Fibroblast of lung (primary cell): ENCODE measurements at regions not wholly inside any gene's neighbourhood (a gene's known extent, or its start where the extent isn't known, plus 50 kb on each side); places are given as distances from the start of the nearest gene placed in this dataset.

Experiments used
- DNase-seq, 2 donors: peaks; one replicate each; pipeline versions ENCODE4 v3.0.0 to v3.0.0-alpha.2; 2010; ENCODE audit warnings: low read depth in 2 of 2
- H2AFZ ChIP-seq: 2 replicates; pipeline ENCODE4 v1.5.1; 2012; ENCODE audit warnings: low read length, control low read depth, inconsistent platforms
- H3K27ac ChIP-seq: 2 replicates; pipeline ENCODE4 v1.5.1; 2011; ENCODE audit warnings: low read length, control low read depth; ENCODE audit not compliant: insufficient read depth
- H3K27me3 ChIP-seq: 2 replicates; pipeline ENCODE4 v1.5.1; 2011; ENCODE audit warnings: mild to moderate bottlenecking, low read length; ENCODE audit not compliant: control insufficient read depth, insufficient read depth
- H3K36me3 ChIP-seq: 2 replicates; pipeline ENCODE4 v1.5.1; 2011; ENCODE audit warnings: low read length; ENCODE audit not compliant: control insufficient read depth, insufficient read depth
- H3K4me1 ChIP-seq: 2 replicates; pipeline ENCODE4 v1.5.1; 2011; ENCODE audit warnings: low read length; ENCODE audit not compliant: control insufficient read depth, insufficient read depth; ENCODE audit errors: extremely low read depth
- H3K4me2 ChIP-seq: 2 replicates; pipeline ENCODE4 v1.5.1; 2011; ENCODE audit warnings: low read length, control low read depth; ENCODE audit not compliant: insufficient read depth; ENCODE audit errors: extremely low read depth
- H3K4me3 ChIP-seq, 4 experiments: fragments of 200-600 bp in 1 of 4; sonication (generic) in 1 of 4; replicated peaks in 1 of 4; 2 replicates each; pipeline ENCODE4 v1.5.1; 2011 to 2016; ENCODE audit warnings: low read length in 4 of 4, low read depth in 3 of 4, mild to moderate bottlenecking in 3 of 4, control low read depth in 2 of 4, inconsistent platforms in 1 of 4, mixed read lengths in 1 of 4; ENCODE audit not compliant: insufficient read depth in 1 of 4; ENCODE audit errors: control extremely low read depth in 1 of 4
- H3K79me2 ChIP-seq: 2 replicates; pipeline ENCODE4 v1.5.1; 2012; ENCODE audit warnings: mild to moderate bottlenecking, low read length, inconsistent platforms; ENCODE audit not compliant: control insufficient read depth, insufficient read depth
- H3K9ac ChIP-seq: 2 replicates; pipeline ENCODE4 v1.5.1; 2011; ENCODE audit warnings: mild to moderate bottlenecking, low read length, control low read depth; ENCODE audit not compliant: insufficient read depth
- H3K9me3 ChIP-seq: 2 replicates; pipeline ENCODE4 v1.5.1; 2012; ENCODE audit warnings: low read depth, low read length; ENCODE audit not compliant: control insufficient read depth, insufficient read depth
- H4K20me1 ChIP-seq: 2 replicates; pipeline ENCODE4 v1.5.1; 2011; ENCODE audit warnings: low read length; ENCODE audit not compliant: control insufficient read depth, insufficient read depth; ENCODE audit errors: extremely low read depth
- EZH2 ChIP-seq: IDR thresholded peaks from 2 replicates; pipeline ENCODE4 v1.5.1; 2012; ENCODE audit warnings: low read length, control low read depth, mild to moderate bottlenecking; ENCODE audit errors: missing control alignments
- TF ChIP-seq, protein P1 (sequence below), 2 donors: IDR thresholded peaks in 1 of 2; conservative IDR thresholded peaks in 1 of 2; 1 replicate in 1 of 2; 2 replicates in 1 of 2; pipeline ENCODE4 v1.5.1; 2011 to 2012; ENCODE audit warnings: low read length in 2 of 2, control low read depth in 1 of 2, inconsistent platforms in 1 of 2, low read depth in 1 of 2, mild to moderate bottlenecking in 1 of 2

- H3K4me3 ChIP-seq, result no peak overlapping the region
- no peaks in the 10 kb centered on the region for H3K4me1 ChIP-seq
- no peak overlapping the region for H3K9ac ChIP-seq
- no peak overlapping the region for H2AFZ ChIP-seq
- no peaks in the 10 kb centered on the region for H3K36me3 ChIP-seq
- no peaks in the 10 kb centered on the region for H3K27me3 ChIP-seq
- TF ChIP-seq EZH2, result no peak
- TF ChIP-seq, protein P1, sequence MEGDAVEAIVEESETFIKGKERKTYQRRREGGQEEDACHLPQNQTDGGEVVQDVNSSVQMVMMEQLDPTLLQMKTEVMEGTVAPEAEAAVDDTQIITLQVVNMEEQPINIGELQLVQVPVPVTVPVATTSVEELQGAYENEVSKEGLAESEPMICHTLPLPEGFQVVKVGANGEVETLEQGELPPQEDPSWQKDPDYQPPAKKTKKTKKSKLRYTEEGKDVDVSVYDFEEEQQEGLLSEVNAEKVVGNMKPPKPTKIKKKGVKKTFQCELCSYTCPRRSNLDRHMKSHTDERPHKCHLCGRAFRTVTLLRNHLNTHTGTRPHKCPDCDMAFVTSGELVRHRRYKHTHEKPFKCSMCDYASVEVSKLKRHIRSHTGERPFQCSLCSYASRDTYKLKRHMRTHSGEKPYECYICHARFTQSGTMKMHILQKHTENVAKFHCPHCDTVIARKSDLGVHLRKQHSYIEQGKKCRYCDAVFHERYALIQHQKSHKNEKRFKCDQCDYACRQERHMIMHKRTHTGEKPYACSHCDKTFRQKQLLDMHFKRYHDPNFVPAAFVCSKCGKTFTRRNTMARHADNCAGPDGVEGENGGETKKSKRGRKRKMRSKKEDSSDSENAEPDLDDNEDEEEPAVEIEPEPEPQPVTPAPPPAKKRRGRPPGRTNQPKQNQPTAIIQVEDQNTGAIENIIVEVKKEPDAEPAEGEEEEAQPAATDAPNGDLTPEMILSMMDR (conservative IDR thresholded peaks at IDR 0.05 in 1 of 2, IDR thresholded peaks at IDR 0.05 in 1 of 2; ENCODE audit: low read depth in 1 of 2, low read length in 2 of 2), result no peak
- no peak for DNase-seq
- H3K9me3 ChIP-seq, result no peaks in the 10 kb centered on the region
- H3K4me2 ChIP-seq, result no peak overlapping the region
- no peak overlapping the region for H3K27ac ChIP-seq
- H3K79me2 ChIP-seq, result no peaks in the 10 kb centered on the region
- H4K20me1 ChIP-seq, result no peaks in the 10 kb centered on the region
Measured at GRCh38 chr3:194955546-194955945, 269.9 kb downstream of the FAM43A start.

DNA sequence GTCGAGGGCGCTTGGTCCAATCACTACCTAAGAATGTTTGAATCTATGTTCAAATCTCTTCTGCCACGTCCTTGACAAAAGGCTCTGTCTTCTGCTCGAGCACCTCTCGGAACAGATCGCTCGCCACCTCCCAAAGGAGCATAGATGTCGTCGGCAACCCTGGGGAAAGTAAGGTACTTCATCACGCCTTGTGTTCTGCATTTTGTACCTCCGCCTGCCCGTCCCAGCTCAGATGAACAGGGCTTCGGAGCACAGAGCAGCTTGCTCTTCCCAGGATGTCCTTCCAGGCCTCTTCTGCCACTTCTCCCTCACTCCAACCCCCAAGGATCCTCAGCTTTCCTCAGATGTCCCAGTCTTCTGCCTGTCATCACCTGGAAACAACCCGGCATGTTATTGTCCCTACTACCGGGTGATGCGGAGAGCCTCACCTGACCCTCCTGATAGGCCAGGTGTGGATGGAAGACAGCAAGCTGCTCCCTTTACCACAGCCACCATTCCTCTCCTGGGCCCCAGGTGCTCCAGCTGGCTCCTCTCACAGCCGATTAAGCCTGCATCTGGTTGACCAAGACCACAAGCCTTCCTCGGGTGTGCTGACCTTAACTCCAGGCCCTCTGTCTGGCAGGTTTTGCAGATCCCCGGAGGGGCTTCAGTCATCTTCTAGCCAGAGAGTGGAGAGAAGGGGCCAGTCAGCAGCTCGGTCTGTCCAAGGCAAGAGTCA is 270.5 kb downstream of the FAM43A start:
- H3K27me3 ChIP-seq, result no peaks in the 10 kb centered on the region
- no peaks in the 10 kb centered on the region for H4K20me1 ChIP-seq
- H3K36me3 ChIP-seq, result no peaks in the 10 kb centered on the region
- H3K4me3 ChIP-seq, result no peak overlapping the region
- H3K79me2 ChIP-seq, result no peaks in the 10 kb centered on the region
- no peak overlapping the region for H2AFZ ChIP-seq
- DNase-seq, result no peak
- H3K9me3 ChIP-seq, result no peaks in the 10 kb centered on the region
- no peak overlapping the region for H3K4me2 ChIP-seq
- no peak overlapping the region for H3K9ac ChIP-seq
- no peaks in the 10 kb centered on the region for H3K4me1 ChIP-seq
- TF ChIP-seq EZH2, result no peak
- TF ChIP-seq, protein P1 (conservative IDR thresholded peaks at IDR 0.05 in 1 of 2, IDR thresholded peaks at IDR 0.05 in 1 of 2; ENCODE audit: low read depth in 1 of 2, low read length in 2 of 2), result no peak
- H3K27ac ChIP-seq, result no peak overlapping the region

- Histone ChIP-seq H3K79me2 (no peaks in the 10 kb centered on the region), H2AFZ (no peak overlapping the region), H3K27ac (no peak overlapping the region), H3K4me1 (no peaks in the 10 kb centered on the region), H3K4me2 (no peak overlapping the region), H3K4me3 (no peak overlapping the region), H3K9ac (no peak overlapping the region), H3K9me3 (no peaks in the 10 kb centered on the region), H3K27me3 (no peaks in the 10 kb centered on the region), H3K36me3 (no peaks in the 10 kb centered on the region), H4K20me1 (no peaks in the 10 kb centered on the region)
- DNase-seq, result no peak
- TF ChIP-seq EZH2, result no peak
- TF ChIP-seq, protein P1 (conservative IDR thresholded peaks at IDR 0.05 in 1 of 2, IDR thresholded peaks at IDR 0.05 in 1 of 2; ENCODE audit: low read depth in 1 of 2, low read length in 2 of 2), result no peak
Measured at GRCh38 chr3:194956697-194957396, 271.2 kb downstream of the FAM43A start.
